Glomerular visceral epithelial cell (primary cell): ENCODE measurements at regions not wholly inside any gene's neighbourhood (a gene's known extent, or its start where the extent isn't known, plus 50 kb on each side); places are given as distances from the start of the nearest gene placed in this dataset.
"Not testable (repeated sequence)": the region's sequence is repeated elsewhere in the genome, so short reads cannot be mapped to it uniquely, and the experiment has no call there.

Experiments
- DNase-seq: peaks from one replicate; pipeline ENCODE4 v3.0.0-alpha.2; 2016; ENCODE audit errors: extremely low spot score

DNA sequence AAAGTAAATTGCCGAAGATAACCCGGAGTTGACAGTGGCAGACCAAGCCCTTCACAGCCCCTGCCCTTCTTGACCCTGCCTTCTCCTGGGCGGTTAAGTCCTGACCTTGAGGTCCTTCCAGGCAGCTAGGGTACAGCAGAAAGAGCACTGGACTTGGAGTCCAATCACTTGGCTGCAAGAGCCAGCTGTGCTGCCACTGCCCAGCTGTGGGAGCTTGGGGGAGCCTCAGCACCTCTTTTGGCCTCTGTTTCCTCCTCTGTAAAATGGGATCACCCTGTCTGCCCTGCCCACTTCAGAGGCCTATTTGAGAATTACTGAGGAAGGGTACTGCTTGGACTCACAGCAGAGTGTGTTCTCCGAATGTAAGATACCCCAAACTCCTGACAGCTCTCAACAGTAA lies 66.2 kb upstream of the SMAD6 start:
- DNase-seq = no peak

DNA sequence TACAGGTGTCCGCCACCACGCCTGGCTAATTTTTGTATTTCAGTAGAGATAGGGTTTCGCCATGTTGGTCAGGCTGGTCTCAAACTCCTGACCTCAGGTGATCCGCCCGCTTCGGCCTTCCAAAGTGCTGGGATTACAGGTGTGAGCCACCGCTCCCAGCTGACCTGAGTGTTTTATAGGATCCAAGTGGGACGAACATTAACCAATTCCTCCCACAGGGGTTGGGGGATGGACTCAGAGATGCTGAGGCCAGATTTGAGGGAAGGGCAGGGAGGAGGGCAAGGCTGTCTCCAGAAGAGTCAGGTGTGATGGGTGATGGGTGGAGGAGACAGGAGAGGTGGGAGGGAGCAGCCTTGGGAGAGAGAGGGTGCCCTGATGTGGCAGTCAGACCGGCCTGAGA lies 65.0 kb upstream of the SMAD6 start:
- not testable (repeated sequence) for DNase-seq

DNA sequence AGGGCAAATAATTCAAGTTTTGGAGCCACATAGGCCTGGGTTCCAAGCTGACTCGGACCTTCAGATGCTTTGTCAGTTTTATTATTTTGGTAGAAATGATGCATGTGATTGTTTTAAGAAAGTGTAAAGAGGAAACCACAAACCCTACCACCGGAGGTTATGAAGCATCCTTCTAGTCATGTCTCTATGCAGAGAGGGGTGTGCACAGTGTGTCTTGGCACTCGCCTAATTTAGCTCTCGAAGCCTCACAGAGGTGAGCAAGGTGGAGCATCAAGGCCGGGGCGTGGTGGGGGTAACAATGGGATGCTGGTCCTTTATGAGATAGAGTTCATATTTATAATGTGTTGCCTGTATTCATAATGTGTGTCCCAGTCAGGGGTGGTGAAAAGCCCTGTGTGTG lies 63.7 kb upstream of the SMAD6 start:
- DNase-seq = no peak

DNA sequence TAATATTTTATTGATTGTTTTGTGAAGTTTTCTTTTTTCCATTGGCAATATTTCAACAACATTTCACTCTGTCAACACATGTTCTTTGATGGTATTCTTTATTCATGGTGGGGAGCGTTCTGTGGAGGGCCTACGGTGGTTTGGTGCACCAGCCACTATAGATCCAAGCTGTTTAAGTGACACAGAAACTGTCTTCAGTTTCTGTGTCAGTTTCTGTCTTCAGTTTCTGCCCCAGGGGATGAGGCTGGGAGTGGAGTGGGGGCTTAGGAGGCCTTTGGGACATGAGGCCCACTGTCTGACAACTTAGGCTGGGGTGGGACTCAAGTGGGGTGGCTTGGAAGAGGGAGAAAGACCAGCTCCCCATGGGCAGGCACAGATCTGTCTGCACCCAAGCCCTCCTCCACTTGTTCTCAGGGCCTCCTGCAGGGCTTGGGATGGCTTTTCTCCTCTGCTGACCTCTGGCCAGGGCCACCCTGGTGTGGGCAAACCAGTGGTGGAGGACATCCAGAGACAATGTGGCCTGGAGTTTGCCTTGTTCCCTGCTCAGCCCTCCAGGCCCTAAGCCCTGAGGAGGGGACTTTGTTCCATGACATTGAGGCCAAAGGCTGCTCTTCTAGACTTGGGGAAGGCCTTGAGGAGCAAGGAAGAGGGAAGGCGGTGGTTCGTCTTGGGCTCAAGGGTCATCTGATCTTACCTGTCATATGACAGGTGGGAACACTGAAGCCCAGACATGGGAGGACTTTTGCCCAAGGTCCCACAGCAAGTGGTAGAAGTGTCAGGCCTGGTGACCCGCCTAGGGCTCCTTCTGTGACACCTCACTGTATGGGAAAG lies 60.3 kb upstream of the SMAD6 start:
- DNase-seq = no peak

DNA sequence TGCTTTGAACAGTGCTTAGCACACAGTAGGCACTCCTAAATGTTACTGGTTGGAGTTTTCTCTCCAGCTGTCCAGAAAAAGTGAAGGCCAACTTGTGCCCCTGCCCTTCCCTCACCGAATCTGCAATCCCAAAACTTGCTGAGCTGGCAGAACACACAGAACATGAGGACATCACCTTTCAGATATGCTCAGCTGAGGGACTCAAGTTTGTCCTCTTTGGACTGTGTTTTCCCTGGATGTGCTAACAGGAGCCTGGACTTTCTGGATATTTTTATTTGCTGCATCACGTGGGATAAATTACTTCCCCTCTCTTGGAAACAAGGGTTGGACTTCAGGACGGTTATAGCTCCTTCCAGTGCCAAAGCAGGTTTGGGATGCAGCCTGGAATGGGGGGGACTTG lies 59.5 kb upstream of the SMAD6 start:
- no peak for DNase-seq

DNA sequence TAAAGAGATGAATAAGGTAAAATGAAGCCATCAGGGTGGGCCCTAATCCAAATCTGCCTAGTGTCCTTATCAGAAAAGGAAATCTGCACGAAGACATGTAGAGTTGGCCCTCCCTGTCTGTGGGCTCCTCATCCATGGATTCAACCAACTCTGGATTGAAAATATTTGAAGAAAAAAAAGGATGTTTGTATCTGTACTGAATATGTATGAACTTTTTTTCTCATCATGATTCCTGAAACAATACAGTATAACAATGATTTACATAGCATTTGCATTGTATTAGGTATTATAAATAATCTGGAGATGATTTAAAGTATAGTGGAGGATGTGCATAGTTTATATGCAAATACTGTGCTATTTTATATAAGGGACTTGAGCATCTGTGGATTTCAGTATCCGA lies 59.0 kb upstream of the SMAD6 start:
- DNase-seq = no peak

DNA sequence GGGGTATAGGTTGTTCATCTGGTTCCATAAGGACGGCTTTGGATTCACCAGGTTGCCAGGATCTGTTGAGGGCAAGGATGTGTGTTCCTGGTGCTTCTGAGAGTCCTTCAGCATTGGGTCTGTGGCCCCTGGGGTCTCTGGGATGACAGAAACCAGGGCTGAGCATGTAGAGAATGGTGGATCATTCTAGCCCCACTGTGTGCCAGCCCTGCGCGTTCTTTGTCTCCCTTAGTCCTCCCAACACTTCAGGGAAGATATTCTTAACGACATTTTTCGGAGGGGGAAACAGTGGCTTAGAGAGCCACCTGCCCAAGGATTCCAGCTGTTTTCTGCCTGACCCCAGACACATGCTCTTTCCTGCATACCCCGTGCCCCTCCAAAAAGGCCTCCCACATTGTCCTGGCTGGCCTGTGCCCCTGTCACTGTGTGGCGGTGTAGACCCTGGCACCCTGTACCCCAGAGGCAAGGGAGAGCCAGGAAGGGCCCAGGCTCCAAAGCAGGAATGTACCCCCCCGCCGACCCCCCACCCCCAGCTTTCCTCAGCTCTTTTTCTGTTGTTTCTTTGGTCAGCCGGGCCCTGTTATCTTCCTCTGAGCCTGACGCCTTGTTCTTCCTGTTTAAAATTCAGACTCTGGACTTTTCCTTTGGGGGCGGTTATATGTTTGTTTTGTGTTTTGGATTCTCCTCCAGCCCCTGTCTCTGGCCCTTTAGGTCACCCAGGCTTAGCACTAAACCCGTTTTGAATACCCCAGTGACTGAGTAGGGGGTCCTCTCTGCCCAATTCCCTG lies 57.8 kb upstream of the SMAD6 start:
- no peak for DNase-seq

DNA sequence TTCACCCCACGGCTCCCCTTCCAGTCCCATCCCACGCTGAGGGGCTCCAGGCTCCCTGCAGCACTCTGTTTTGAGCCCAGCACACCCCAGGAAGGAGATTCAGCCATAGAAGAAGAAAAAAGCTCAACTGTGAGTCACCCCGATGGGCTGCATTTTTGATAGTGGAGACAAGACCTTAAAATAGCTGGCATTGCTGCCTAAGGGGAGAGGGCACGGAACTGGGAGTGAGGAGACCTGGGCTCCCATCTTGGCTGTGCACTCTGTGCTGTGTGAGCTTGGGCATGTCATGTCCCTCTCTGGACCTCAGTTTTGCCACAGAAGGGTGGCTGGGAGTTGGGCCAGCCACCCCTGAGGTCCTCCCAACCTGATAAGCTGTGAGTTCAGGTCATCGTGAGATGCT lies 57.2 kb upstream of the SMAD6 start:
- no peak for DNase-seq

DNA sequence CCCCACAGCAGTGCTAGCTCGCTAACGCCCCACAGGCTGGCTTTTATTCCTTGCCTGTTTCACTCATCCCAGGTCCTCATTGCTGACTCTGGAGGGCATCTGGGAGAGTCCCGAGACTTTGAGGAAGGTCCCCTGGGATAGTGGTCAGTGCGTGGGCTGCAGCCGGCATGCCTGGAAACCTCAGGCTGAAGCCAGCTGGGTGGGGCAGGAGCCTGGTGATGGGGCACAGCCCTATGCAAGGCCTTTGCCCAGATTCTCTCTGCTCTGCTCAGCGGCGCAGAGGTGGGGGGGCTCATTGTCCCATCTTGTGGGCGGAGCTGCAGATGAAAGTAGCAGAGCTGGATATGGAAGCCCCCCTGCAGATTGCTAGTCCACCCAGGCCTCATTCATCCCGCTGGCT lies 55.7 kb upstream of the SMAD6 start:
- DNase-seq = no peak

DNA sequence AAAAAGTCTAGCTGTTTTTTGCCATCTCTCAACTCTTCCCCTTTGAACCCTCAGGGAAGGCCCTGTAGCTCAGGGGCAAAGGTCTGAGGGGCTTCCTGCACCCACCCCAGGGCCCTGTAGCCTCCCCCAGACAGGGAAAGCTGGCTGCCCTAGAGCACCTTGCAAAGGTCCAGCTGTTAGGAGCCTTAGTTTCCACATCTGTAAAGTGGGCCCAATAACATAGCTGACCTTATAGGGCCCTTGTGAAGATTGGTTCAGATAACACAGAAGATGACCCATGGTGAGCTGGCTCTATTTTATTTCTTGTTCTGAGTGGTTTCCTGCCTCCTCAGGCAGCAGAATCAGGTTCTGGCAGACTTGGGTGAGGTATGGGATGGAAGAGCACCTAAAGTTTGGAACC lies 55.2 kb upstream of the SMAD6 start:
- DNase-seq = no peak

DNA sequence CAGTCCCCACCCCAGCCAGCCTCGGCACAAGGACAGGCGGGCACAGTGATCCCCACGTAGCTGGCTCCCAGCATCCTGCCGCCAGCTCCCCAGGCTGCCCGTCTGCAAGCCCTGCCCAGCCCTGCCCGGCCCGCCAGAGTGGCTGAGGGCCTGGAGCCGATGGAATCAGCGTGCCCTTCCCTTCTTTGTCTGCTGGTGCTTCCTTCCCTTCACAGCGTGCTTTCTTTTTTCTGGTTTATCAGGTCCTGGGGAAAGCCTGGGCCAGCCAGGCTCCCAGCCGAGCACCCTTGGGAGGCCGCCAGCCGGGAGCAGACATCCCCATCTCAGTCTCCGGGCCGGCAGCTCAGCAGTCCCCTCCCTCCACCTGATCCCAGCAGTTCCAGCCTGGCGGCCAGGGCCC lies 54.7 kb upstream of the SMAD6 start:
- DNase-seq = no peak

DNA sequence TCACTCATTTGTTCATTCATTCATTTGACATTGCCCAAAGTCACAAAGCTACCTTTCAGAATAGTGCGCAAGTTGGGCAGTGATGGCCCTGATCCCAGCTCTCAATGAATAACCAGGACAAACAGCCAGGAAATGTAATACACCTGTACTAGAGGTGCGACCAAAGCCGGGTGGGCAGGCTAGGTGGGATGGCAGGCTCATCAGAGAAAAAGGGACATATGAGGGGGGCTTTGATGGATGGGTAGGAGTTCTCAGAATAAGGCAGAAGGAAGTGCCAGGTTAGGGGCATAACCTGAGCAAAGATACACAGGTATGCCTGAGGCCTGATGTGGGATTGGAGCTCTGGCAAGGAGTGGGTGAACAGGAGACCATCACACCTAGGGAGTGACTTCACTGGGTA lies 53.4 kb upstream of the SMAD6 start:
- DNase-seq = no peak

DNA sequence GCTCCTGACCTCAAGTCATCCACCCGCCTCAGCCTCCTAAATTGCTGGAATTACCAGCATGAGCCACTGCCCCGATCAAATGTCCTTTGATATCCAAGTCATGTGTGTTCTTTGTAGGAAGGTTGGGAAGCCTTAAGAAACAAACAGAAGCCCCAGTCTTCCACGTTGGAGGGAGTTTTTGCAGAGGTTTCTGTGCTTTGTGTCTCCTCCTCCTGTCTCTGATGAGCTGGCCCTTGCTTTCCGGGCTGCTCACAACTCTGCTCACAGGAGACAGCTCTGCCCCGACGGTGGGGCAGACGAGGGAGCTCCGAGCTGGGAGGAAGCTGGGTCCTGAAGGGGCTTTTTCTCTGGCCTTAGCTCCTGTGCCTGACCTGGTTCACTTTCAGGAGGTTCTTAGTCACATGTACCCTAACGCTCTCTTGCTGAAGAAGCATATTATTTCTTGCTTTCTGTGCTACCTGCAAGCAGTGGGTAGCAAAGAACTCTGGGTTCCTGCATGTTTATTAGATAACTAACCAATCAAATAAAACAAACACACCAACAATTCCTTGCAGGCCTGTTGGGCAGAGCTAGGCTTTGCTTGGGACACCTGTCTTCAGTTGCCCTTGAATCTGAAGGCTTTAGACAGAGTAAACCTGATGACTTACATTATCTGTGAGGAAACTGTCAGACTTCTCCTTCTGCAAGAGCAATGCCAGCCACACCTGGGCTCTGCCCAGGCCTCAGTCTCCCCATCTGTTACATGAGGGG lies 52.6 kb upstream of the SMAD6 start:
- no peak for DNase-seq

DNA sequence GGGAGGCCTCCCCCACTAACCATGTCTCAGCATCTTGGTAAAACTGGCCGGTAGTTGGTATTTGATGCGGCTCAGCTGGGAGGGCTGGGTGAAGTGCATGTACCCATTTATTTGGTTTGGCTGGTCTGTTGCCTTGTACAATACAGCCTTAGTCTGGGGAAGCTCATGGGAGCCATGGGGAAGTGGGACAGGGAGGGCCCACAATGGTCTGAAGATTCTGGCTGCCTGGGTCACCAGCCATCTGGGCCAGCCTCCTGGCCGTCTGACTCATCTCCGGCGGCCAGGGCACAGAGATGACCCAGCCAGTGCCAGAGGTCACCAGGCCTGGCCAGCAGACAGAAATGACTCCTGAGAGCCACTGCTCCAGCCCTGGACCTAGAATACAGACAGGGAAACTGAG lies 51.6 kb upstream of the SMAD6 start:
- DNase-seq = no peak

DNA sequence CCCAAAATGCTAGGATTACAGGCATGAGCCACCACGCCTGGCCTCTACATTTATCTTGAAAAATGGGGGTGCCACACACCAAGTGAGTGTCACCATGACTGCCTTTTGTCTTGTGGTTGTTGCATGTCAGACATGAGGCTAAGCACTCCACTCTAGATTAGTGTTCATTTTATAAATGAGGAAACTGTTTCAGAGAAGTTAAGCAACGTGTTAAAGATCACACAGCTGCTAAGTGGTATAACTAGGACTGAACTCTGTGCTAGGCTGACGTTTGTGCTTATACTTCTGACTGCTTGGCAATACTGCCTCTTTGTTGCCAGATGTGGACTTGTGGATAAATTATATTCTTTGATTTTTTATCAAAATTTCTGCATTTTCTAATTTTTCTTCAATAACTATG lies 50.8 kb upstream of the SMAD6 start:
- no peak for DNase-seq

DNA sequence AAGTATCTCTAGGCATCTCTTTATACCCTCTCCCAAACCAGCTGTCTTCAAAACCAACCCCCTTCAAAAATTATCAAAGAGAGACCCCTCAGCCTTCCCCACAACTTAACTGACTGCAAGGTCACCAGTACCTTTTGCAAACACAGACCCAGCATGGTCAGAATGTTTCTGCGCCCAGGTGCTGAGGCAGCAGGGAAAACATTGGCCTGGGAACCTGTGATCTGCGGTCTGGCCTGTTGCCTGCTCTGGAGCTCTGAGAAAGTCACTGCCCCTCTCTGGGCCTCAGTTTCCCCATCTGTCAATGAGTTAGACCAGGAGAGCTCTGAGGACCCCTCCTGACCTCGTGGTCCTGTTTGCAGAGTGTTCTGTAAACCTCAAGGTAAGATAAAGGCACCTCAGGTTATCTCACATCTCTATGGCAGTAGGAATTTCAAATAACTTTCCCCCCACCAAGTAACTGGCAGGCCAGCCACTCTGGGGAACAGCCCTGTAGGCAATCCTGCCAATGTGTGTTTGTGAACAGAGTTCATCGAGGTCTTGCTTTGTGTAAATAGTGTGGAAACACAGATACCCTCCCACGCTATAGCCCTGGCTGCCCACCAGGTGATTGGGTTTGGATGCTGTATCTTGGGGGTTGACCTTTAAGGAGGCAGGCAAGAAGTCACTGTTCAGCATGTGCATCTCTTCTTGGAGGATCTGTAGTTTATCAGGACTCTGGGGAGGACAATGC lies 50.0 kb upstream of the SMAD6 start:
- no peak for DNase-seq
